K562 (cell line): ENCODE measurements at regions not wholly inside any gene's neighbourhood (a gene's known extent, or its start where the extent isn't known, plus 50 kb on each side); places are given as distances from the start of the nearest gene placed in this dataset.

Experiments used
- EWSR1 ChIP-seq: fragments of 450-650 bp; IDR thresholded peaks from 2 replicates; pipeline ENCODE4 v1.6.1; 2018; ENCODE audit warnings: borderline replicate concordance, mild to moderate bottlenecking, low read depth, moderate library complexity; ENCODE audit not compliant: partially characterized antibody
- FOXK2 ChIP-seq, 2 experiments: fragments of 450-650 bp; IDR thresholded peaks in 1 of 2; conservative IDR thresholded peaks in 1 of 2; 2 replicates each; pipeline ENCODE4 v1.6.1; 2016; ENCODE audit warnings: low read depth in 2 of 2, mild to moderate bottlenecking in 1 of 2
- NFE2L1 ChIP-seq: fragments of 450-650 bp; IDR thresholded peaks from 2 replicates; pipeline ENCODE4 v1.6.1; 2016; ENCODE audit warnings: missing genetic modification characterization, low read depth, mild to moderate bottlenecking, missing compliant biosample characterization, moderate library complexity, borderline replicate concordance
- POU5F1 ChIP-seq: fragments of 150-350 bp; IDR thresholded peaks from 2 replicates; pipeline ENCODE4 v1.6.1; 2014; ENCODE audit warnings: borderline replicate concordance, low read length, low read depth, mild to moderate bottlenecking; ENCODE audit not compliant: partially characterized antibody
- SMAD2 ChIP-seq: fragments of 150-350 bp; IDR thresholded peaks from 2 replicates; pipeline ENCODE4 v1.6.1; 2014; ENCODE audit warnings: low read depth, mild to moderate bottlenecking, low read length
- SRSF3 ChIP-seq: fragments of 200-400 bp; formaldehyde crosslinking; IDR thresholded peaks from 2 replicates; pipeline ENCODE4 v1.6.1; 2016; ENCODE audit warnings: mild to moderate bottlenecking, low read length, moderate library complexity; ENCODE audit not compliant: insufficient read depth
- ZNF785 ChIP-seq: fragments of 250-450 bp; sonication (Bioruptor Pico); IDR thresholded peaks from 2 replicates; pipeline ENCODE4 v1.4.0; 2020; ENCODE audit warnings: mild to moderate bottlenecking
- TF ChIP-seq, protein P1 (sequence below): fragments of 450-650 bp; IDR thresholded peaks from 2 replicates; pipeline ENCODE4 v1.6.1; 2014; ENCODE audit warnings: low read depth, mild to moderate bottlenecking, moderate library complexity, borderline replicate concordance
- TF ChIP-seq, protein P2 (sequence below): fragments of 450-650 bp; conservative IDR thresholded peaks from 2 replicates; pipeline ENCODE4 v1.6.1; 2016; ENCODE audit warnings: missing genetic modification characterization, low read depth, mild to moderate bottlenecking, control low read depth, missing compliant biosample characterization
- TF ChIP-seq, protein P3 (sequence below): fragments of 250-450 bp; sonication (Bioruptor Pico); IDR thresholded peaks from 2 replicates; pipeline ENCODE4 v1.8.0; 2022; ENCODE audit warnings: moderate library complexity, mild to moderate bottlenecking, inconsistent platforms

- TF ChIP-seq FOXK2 (conservative IDR thresholded peaks at IDR 0.05 in 1 of 2, IDR thresholded peaks at IDR 0.05 in 1 of 2; ENCODE audit: low read depth in 2 of 2): no peak
- no peak for TF ChIP-seq NFE2L1 (tag)
- no peak for TF ChIP-seq EWSR1
- TF ChIP-seq SMAD2: no peak
- TF ChIP-seq, protein P1, sequence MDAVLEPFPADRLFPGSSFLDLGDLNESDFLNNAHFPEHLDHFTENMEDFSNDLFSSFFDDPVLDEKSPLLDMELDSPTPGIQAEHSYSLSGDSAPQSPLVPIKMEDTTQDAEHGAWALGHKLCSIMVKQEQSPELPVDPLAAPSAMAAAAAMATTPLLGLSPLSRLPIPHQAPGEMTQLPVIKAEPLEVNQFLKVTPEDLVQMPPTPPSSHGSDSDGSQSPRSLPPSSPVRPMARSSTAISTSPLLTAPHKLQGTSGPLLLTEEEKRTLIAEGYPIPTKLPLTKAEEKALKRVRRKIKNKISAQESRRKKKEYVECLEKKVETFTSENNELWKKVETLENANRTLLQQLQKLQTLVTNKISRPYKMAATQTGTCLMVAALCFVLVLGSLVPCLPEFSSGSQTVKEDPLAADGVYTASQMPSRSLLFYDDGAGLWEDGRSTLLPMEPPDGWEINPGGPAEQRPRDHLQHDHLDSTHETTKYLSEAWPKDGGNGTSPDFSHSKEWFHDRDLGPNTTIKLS: no peak
- no peak for TF ChIP-seq SRSF3
- TF ChIP-seq, protein P2, sequence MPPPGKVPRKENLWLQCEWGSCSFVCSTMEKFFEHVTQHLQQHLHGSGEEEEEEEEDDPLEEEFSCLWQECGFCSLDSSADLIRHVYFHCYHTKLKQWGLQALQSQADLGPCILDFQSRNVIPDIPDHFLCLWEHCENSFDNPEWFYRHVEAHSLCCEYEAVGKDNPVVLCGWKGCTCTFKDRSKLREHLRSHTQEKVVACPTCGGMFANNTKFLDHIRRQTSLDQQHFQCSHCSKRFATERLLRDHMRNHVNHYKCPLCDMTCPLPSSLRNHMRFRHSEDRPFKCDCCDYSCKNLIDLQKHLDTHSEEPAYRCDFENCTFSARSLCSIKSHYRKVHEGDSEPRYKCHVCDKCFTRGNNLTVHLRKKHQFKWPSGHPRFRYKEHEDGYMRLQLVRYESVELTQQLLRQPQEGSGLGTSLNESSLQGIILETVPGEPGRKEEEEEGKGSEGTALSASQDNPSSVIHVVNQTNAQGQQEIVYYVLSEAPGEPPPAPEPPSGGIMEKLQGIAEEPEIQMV: no peak
- TF ChIP-seq, protein P3, sequence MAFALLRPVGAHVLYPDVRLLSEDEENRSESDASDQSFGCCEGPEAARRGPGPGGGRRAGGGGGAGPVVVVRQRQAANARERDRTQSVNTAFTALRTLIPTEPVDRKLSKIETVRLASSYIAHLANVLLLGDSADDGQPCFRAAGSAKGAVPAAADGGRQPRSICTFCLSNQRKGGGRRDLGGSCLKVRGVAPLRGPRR (CRISPR knock-in tag): no peak
- no peak for TF ChIP-seq ZNF785
- no peak for TF ChIP-seq POU5F1
Measured at GRCh38 chr2:67851016-67851415, 211.8 kb downstream of the C1D start (continued).
